HEK293T (cell line): ENCODE measurements at regions not wholly inside any gene's neighbourhood (a gene's known extent, or its start where the extent isn't known, plus 50 kb on each side); places are given as distances from the start of the nearest gene placed in this dataset.

ENCODE experiments used
- BHLHE40 ChIP-seq: fragments of 450-650 bp; IDR thresholded peaks from 2 replicates; pipeline ENCODE4 v1.6.1; 2016; ENCODE audit warnings: mild to moderate bottlenecking, moderate library complexity, borderline replicate concordance
- CTBP1 ChIP-seq: fragments of 450-650 bp; IDR thresholded peaks from 2 replicates; pipeline ENCODE4 v1.6.1; 2016; ENCODE audit warnings: borderline replicate concordance
- HDGF ChIP-seq: fragments of 450-650 bp; IDR thresholded peaks from 2 replicates; pipeline ENCODE4 v1.6.1; 2017; ENCODE audit warnings: antibody characterized with exemption, borderline replicate concordance
- SP1 ChIP-seq: fragments of 450-650 bp; IDR thresholded peaks from 2 replicates; pipeline ENCODE4 v1.6.1; 2017
- SUZ12 ChIP-seq: fragments of 450-650 bp; IDR thresholded peaks from 2 replicates; pipeline ENCODE4 v1.6.1; 2016; ENCODE audit warnings: mild to moderate bottlenecking
- ZNF384 ChIP-seq: fragments of 450-650 bp; IDR thresholded peaks from 2 replicates; pipeline ENCODE4 v1.6.1; 2016
- TF ChIP-seq, protein P1 (sequence below): fragments of 450-650 bp; IDR thresholded peaks from 2 replicates; pipeline ENCODE4 v1.6.1; 2016

DNA sequence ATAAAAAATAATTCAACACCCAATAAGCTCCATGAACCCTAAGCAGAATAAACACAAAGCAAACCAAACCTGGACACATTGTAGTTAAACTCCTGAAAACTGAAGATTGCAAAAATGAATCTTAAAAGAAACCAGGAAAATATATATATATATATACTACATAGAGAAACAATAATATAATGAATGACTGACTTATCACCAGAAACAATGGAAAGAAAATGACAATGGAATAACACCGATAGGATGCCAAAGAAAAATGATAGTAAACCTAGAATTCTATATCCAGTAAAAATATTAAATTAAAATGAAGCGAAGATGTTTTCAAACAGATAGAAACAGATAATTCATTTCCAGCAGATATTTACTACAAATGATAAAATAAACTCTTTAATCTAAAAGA lies 346.9 kb downstream of the IRS1 start:
- TF ChIP-seq BHLHE40 (no peak), HDGF (no peak), ZNF384 (no peak), SUZ12 (no peak), SP1 (no peak), CTBP1 (no peak)
- TF ChIP-seq, protein P1, sequence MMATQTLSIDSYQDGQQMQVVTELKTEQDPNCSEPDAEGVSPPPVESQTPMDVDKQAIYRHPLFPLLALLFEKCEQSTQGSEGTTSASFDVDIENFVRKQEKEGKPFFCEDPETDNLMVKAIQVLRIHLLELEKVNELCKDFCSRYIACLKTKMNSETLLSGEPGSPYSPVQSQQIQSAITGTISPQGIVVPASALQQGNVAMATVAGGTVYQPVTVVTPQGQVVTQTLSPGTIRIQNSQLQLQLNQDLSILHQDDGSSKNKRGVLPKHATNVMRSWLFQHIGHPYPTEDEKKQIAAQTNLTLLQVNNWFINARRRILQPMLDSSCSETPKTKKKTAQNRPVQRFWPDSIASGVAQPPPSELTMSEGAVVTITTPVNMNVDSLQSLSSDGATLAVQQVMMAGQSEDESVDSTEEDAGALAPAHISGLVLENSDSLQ = no peak
